Right lobe of liver (tissue), 4 donors: ENCODE measurements at regions not wholly inside any gene's neighbourhood (a gene's known extent, or its start where the extent isn't known, plus 50 kb on each side); places are given as distances from the start of the nearest gene placed in this dataset.
"Not testable (repeated sequence)": the region's sequence is repeated elsewhere in the genome, so short reads cannot be mapped to it uniquely, and the experiment has no call there.

ENCODE experiments used
- CTCF ChIP-seq, 4 donors: fragments of 200-600 bp in 3 of 4; fragments of 450-650 bp in 1 of 4; IDR thresholded peaks; one replicate each; pipeline versions ENCODE4 v1.5.1 to v1.8.0; 2016 to 2022; ENCODE audit warnings: antibody characterized with exemption in 4 of 4, mild to moderate bottlenecking in 2 of 4
- POLR2A ChIP-seq: fragments of 450-650 bp; IDR thresholded peaks from one replicate; pipeline ENCODE4 v1.6.1; 2017; ENCODE audit warnings: antibody characterized with exemption, mild to moderate bottlenecking
- donor health status: DM: no; HTN: no; CAD: no.
- donor health status: DM: no; HTN: no; CAD: no.
- donor health status: DM: no; HTN: yes; CAD: no.

GRCh38 chr1:78271423-78271822 lies 219.4 kb upstream of the PTGFR start:
- not testable (repeated sequence) for TF ChIP-seq CTCF (IDR thresholded peaks at IDR 0.05); POLR2A
